ENCODE measurements at regions not wholly inside any gene's neighbourhood (a gene's known extent, or its start where the extent isn't known, plus 50 kb on each side); places are given as distances from the start of the nearest gene placed in this dataset.

DNA sequence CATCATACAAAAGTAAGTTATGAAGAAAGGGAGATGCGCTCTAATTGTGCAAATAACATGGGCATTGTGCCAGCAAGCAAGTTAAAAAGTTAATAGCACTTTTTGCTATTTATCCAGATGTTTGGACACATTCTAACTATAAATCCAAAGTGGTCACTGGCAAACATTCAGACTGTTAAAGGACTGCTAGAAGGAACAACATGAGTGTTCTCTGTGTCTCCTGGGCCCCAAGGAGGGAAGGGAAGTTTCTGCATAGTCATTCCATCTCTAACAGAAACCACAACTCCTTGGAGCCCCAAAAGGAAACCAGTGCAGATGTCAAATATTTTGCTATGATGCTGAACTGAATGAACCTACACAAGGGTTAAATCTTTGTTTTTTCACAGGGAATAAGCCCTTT lies 213.3 kb upstream of the HNRNPA3 start:
- H3K4me1 ChIP-seq (ENCODE audit: control insufficient read depth, insufficient read depth, low read length), result no peaks in the 10 kb centered on the region
- no peaks in the 10 kb centered on the region for H3K9me3 ChIP-seq (ENCODE audit: control insufficient read depth, insufficient read depth, low read depth, low read length)
- no peak for TF ChIP-seq ZFHX2 (tag by site-specific recombination; conservative IDR thresholded peaks at IDR 0.05)
- no peak for TF ChIP-seq ZSCAN30 (tag by site-specific recombination; IDR thresholded peaks at IDR 0.05)
- TF ChIP-seq, protein P1, sequence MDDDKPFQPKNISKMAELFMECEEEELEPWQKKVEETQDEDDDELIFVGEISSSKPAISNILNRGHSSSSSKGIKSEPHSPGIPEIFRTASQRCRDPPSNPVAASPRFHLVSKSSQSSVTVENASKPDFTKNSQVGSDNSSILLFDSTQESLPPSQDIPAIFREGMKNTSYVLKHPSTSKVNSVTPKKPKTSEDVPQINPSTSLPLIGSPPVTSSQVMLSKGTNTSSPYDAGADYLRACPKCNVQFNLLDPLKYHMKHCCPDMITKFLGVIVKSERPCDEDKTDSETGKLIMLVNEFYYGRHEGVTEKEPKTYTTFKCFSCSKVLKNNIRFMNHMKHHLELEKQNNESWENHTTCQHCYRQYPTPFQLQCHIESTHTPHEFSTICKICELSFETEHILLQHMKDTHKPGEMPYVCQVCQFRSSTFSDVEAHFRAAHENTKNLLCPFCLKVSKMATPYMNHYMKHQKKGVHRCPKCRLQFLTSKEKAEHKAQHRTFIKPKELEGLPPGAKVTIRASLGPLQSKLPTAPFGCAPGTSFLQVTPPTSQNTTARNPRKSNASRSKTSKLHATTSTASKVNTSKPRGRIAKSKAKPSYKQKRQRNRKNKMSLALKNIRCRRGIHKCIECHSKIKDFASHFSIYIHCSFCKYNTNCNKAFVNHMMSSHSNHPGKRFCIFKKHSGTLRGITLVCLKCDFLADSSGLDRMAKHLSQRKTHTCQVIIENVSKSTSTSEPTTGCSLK (tag by site-specific recombination; IDR thresholded peaks at IDR 0.05), result no peak
- TF ChIP-seq ZNF214 (tag by site-specific recombination; IDR thresholded peaks at IDR 0.05; ENCODE audit: borderline replicate concordance), result no peak
- no peak for TF ChIP-seq ZFP37 (tag by site-specific recombination; IDR thresholded peaks at IDR 0.05)
- TF ChIP-seq ZNF37A (tag by site-specific recombination; IDR thresholded peaks at IDR 0.05), result no peak
- TF ChIP-seq SCRT2 (tag by site-specific recombination; IDR thresholded peaks at IDR 0.05), result no peak
- TF ChIP-seq, protein P2, sequence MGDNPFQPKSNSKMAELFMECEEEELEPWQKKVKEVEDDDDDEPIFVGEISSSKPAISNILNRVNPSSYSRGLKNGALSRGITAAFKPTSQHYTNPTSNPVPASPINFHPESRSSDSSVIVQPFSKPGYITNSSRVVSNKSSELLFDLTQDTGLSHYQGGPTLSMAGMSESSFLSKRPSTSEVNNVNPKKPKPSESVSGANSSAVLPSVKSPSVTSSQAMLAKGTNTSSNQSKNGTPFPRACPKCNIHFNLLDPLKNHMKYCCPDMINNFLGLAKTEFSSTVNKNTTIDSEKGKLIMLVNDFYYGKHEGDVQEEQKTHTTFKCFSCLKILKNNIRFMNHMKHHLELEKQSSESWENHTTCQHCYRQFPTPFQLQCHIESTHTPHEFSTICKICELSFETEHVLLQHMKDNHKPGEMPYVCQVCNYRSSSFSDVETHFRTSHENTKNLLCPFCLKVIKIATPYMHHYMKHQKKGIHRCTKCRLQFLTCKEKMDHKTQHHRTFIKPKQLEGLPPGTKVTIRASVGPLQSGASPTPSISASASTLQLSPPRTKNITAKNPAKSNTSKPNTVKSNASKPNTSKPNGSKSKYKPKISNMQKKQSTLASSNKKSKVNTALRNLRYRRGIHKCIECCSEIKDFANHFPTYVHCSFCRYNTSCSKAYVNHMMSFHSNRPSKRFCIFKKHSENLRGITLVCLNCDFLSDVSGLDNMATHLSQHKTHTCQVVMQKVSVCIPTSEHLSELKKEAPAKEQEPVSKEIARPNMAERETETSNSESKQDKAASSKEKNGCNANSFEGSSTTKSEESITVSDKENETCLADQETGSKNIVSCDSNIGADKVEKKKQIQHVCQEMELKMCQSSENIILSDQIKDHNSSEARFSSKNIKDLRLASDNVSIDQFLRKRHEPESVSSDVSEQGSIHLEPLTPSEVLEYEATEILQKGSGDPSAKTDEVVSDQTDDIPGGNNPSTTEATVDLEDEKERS (tag by site-specific recombination; IDR thresholded peaks at IDR 0.05), result no peak
- TF ChIP-seq, protein P3, sequence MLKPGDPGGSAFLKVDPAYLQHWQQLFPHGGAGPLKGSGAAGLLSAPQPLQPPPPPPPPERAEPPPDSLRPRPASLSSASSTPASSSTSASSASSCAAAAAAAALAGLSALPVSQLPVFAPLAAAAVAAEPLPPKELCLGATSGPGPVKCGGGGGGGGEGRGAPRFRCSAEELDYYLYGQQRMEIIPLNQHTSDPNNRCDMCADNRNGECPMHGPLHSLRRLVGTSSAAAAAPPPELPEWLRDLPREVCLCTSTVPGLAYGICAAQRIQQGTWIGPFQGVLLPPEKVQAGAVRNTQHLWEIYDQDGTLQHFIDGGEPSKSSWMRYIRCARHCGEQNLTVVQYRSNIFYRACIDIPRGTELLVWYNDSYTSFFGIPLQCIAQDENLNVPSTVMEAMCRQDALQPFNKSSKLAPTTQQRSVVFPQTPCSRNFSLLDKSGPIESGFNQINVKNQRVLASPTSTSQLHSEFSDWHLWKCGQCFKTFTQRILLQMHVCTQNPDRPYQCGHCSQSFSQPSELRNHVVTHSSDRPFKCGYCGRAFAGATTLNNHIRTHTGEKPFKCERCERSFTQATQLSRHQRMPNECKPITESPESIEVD (tag by site-specific recombination; IDR thresholded peaks at IDR 0.05), result no peak
- no peak for TF ChIP-seq GLIS1 (tag by site-specific recombination; IDR thresholded peaks at IDR 0.05)
- ChIA-PET CTCF (no interaction called here), POLR2A (no interaction called here)
- H3K4me3 ChIP-seq (ENCODE audit: low read depth, low read length), result no peak overlapping the region
- H3K36me3 ChIP-seq (ENCODE audit: control insufficient read depth in 2 of 2, insufficient read depth in 1 of 2, low read length in 2 of 2), result no peaks in the 10 kb centered on the region
- H3K27ac ChIP-seq (ENCODE audit: extremely low read depth, low read depth, low read length), result no peak overlapping the region

- H3K4me3 ChIP-seq (ENCODE audit: low read depth, low read length), result no peak overlapping the region
- no peaks in the 10 kb centered on the region for H3K4me1 ChIP-seq (ENCODE audit: control insufficient read depth, insufficient read depth, low read length)
- no peaks in the 10 kb centered on the region for H3K9me3 ChIP-seq (ENCODE audit: control insufficient read depth, insufficient read depth, low read depth, low read length)
- H3K36me3 ChIP-seq (ENCODE audit: control insufficient read depth in 2 of 2, insufficient read depth in 1 of 2, low read length in 2 of 2), result no peaks in the 10 kb centered on the region
- CTCF ChIA-PET, result interaction anchor here (0.6 kb wide), 1 partner anchor 220 kb away, joined by 3 read pairs; no protein-coding TSS in a partner anchor
- no peak for TF ChIP-seq ZNF416 (tag by site-specific recombination; IDR thresholded peaks at IDR 0.05)
- no peak for TF ChIP-seq ZNF155 (tag by site-specific recombination; IDR thresholded peaks at IDR 0.05)
- TF ChIP-seq, protein P4, sequence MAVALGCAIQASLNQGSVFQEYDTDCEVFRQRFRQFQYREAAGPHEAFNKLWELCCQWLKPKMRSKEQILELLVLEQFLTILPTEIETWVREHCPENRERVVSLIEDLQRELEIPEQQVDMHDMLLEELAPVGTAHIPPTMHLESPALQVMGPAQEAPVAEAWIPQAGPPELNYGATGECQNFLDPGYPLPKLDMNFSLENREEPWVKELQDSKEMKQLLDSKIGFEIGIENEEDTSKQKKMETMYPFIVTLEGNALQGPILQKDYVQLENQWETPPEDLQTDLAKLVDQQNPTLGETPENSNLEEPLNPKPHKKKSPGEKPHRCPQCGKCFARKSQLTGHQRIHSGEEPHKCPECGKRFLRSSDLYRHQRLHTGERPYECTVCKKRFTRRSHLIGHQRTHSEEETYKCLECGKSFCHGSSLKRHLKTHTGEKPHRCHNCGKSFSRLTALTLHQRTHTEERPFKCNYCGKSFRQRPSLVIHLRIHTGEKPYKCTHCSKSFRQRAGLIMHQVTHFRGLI (tag by site-specific recombination; IDR thresholded peaks at IDR 0.05), result no peak
- TF ChIP-seq, protein P5, sequence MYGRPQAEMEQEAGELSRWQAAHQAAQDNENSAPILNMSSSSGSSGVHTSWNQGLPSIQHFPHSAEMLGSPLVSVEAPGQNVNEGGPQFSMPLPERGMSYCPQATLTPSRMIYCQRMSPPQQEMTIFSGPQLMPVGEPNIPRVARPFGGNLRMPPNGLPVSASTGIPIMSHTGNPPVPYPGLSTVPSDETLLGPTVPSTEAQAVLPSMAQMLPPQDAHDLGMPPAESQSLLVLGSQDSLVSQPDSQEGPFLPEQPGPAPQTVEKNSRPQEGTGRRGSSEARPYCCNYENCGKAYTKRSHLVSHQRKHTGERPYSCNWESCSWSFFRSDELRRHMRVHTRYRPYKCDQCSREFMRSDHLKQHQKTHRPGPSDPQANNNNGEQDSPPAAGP (tag by site-specific recombination; IDR thresholded peaks at IDR 0.05), result no peak
- no peak for TF ChIP-seq ZNF362 (tag by site-specific recombination; IDR thresholded peaks at IDR 0.05)
- TF ChIP-seq ZNF184 (tag by site-specific recombination; IDR thresholded peaks at IDR 0.05), result no peak
- no peak for TF ChIP-seq ZNF514 (tag by site-specific recombination; IDR thresholded peaks at IDR 0.05)
- TF ChIP-seq ZNF266 (tag by site-specific recombination; IDR thresholded peaks at IDR 0.05; ENCODE audit: low read depth), result no peak
- no peak for TF ChIP-seq ZNF555 (tag by site-specific recombination; conservative IDR thresholded peaks at IDR 0.05)
- no peak for TF ChIP-seq ZNF274 (IDR thresholded peaks at IDR 0.05; ENCODE audit: low read length)
- no peak for TF ChIP-seq ZNF274 (tag by site-specific recombination; IDR thresholded peaks at IDR 0.05; ENCODE audit: borderline replicate concordance)
- POLR2A ChIA-PET, result no interaction called here
- H3K27ac ChIP-seq (ENCODE audit: extremely low read depth, low read depth, low read length), result no peak overlapping the region
These were observed 212.4 kb upstream of the HNRNPA3 start for GRCh38 chr2:177000061-177000714.
